GM23338 (cell line): ENCODE measurements at regions not wholly inside any gene's neighbourhood (a gene's known extent, or its start where the extent isn't known, plus 50 kb on each side); places are given as distances from the start of the nearest gene placed in this dataset.

Source experiments
- ATAC-seq: fragments of 200-7000 bp; cut with Tn5 transposase; 3 replicates; pipeline ENCODE4 v1.9.1; 2020
- DNase-seq: peaks from one replicate; pipeline ENCODE4 v3.0.0-alpha.2; 2015; ENCODE audit warnings: low spot score
- H2AFZ ChIP-seq: fragments of 200-600 bp; sonication (generic); 2 replicates; pipeline ENCODE4 v1.8.0; 2016; ENCODE audit warnings: antibody characterized with exemption, mild to moderate bottlenecking, moderate library complexity
- H3F3A ChIP-seq: fragments of 200-600 bp; sonication (generic); replicated peaks from 2 replicates; pipeline ENCODE4 v1.8.0; 2017; ENCODE audit warnings: antibody characterized with exemption, mixed run types, low read depth
- H3K27ac ChIP-seq: fragments of 200-600 bp; sonication (generic); 2 replicates; pipeline ENCODE4 v1.6.1; 2016; ENCODE audit warnings: low read depth
- H3K27me3 ChIP-seq: fragments of 200-600 bp; sonication (generic); 2 replicates; pipeline ENCODE4 v1.8.0; 2016; ENCODE audit warnings: mild to moderate bottlenecking, mixed run types, moderate library complexity; ENCODE audit not compliant: insufficient read depth
- H3K36me3 ChIP-seq: fragments of 200-600 bp; sonication (generic); 2 replicates; pipeline ENCODE4 v1.8.0; 2016; ENCODE audit warnings: mild to moderate bottlenecking; ENCODE audit not compliant: insufficient read depth
- H3K4me1 ChIP-seq: fragments of 200-600 bp; sonication (generic); 2 replicates; pipeline ENCODE4 v1.8.0; 2016; ENCODE audit warnings: mild to moderate bottlenecking, moderate library complexity; ENCODE audit not compliant: insufficient read depth
- H3K4me2 ChIP-seq: fragments of 200-600 bp; sonication (generic); 2 replicates; pipeline ENCODE4 v1.7.1; 2017; ENCODE audit warnings: mixed run types
- H3K4me3 ChIP-seq: fragments of 200-600 bp; sonication (generic); 2 replicates; pipeline ENCODE4 v1.6.1; 2016; ENCODE audit warnings: mixed run types
- H3K79me2 ChIP-seq: fragments of 200-600 bp; sonication (generic); replicated peaks from 2 replicates; pipeline ENCODE4 v1.8.0; 2017; ENCODE audit warnings: mild to moderate bottlenecking; ENCODE audit not compliant: insufficient read depth
- H3K9me2 ChIP-seq: fragments of 200-600 bp; sonication (generic); 2 replicates; pipeline ENCODE4 v1.8.0; 2017; ENCODE audit not compliant: insufficient read depth
- H4K20me1 ChIP-seq: fragments of 200-600 bp; sonication (generic); replicated peaks from 2 replicates; pipeline ENCODE4 v1.8.0; 2017; ENCODE audit warnings: mild to moderate bottlenecking; ENCODE audit not compliant: insufficient read depth
- H3K27ac Mint-ChIP-seq: 2 replicates; pipeline ENCODE4 v1.8.0; 2020; ENCODE audit warnings: inconsistent platforms, mild to moderate bottlenecking, moderate library complexity, mixed read lengths
- H3K27me3 Mint-ChIP-seq: 3 replicates; pipeline ENCODE4 v1.8.0; 2022; ENCODE audit warnings: low read depth, mild to moderate bottlenecking, moderate library complexity, mixed read lengths, inconsistent platforms; ENCODE audit not compliant: insufficient read depth, poor library complexity
- H3K36me3 Mint-ChIP-seq: 3 replicates; pipeline ENCODE4 v1.8.0; 2021; ENCODE audit warnings: low read depth, mild to moderate bottlenecking, inconsistent platforms, moderate library complexity, mixed read lengths
- H3K4me1 Mint-ChIP-seq: 3 replicates; pipeline ENCODE4 v1.8.0; 2020; ENCODE audit warnings: mild to moderate bottlenecking, inconsistent platforms, mixed read lengths
- H3K4me3 Mint-ChIP-seq: 3 replicates; pipeline ENCODE4 v1.8.0; 2021; ENCODE audit warnings: moderate library complexity, mild to moderate bottlenecking, inconsistent platforms, mixed read lengths
- H3K9me3 Mint-ChIP-seq: 3 replicates; pipeline ENCODE4 v1.8.0; 2020; ENCODE audit warnings: moderate library complexity, mild to moderate bottlenecking, inconsistent platforms, mixed read lengths
- CREB1 ChIP-seq: fragments of 250-450 bp; sonication (Bioruptor Pico); IDR thresholded peaks from 2 replicates; pipeline ENCODE4 v1.5.0; 2020; ENCODE audit warnings: low read depth, mild to moderate bottlenecking, moderate library complexity
- CTCF ChIP-seq, 2 experiments: fragments of 200-600 bp in 1 of 2; sonication (generic) in 1 of 2; conservative IDR thresholded peaks; 2 replicates each; pipeline versions ENCODE4 v1.5.1 to v1.6.1; 2016 to 2017; ENCODE audit warnings: antibody characterized with exemption in 2 of 2, low read depth in 2 of 2, mild to moderate bottlenecking in 2 of 2, moderate library complexity in 1 of 2
- EZH2 ChIP-seq: fragments of 200-600 bp; sonication (generic); IDR thresholded peaks from one replicate; pipeline ENCODE4 v1.8.0; 2017; ENCODE audit warnings: antibody characterized with exemption, mild to moderate bottlenecking, low read depth; ENCODE audit not compliant: unreplicated experiment
- EZH2phosphoT487 ChIP-seq: fragments of 200-600 bp; sonication (generic); IDR thresholded peaks from one replicate; pipeline ENCODE4 v1.8.1; 2018; ENCODE audit warnings: antibody characterized with exemption; ENCODE audit not compliant: unreplicated experiment
- JUNB ChIP-seq: IDR thresholded peaks from one replicate; pipeline ENCODE4 v1.6.1; 2016; ENCODE audit warnings: antibody characterized with exemption; ENCODE audit not compliant: unreplicated experiment
- NANOG ChIP-seq: IDR thresholded peaks from 2 replicates; pipeline ENCODE4 v1.6.1; 2016; ENCODE audit warnings: antibody characterized with exemption, borderline replicate concordance
- POLR2AphosphoS5 ChIP-seq: IDR thresholded peaks from 2 replicates; pipeline ENCODE4 v1.6.1; 2016; ENCODE audit warnings: antibody characterized with exemption, low read depth
- STAT1 ChIP-seq: IDR thresholded peaks from one replicate; pipeline ENCODE4 v1.6.1; 2016; ENCODE audit warnings: antibody characterized with exemption; ENCODE audit not compliant: unreplicated experiment
- ZNF114 ChIP-seq: fragments of 250-450 bp; sonication (Bioruptor Pico); IDR thresholded peaks from 2 replicates; pipeline ENCODE4 v1.5.0; 2020; ENCODE audit warnings: mild to moderate bottlenecking, moderate library complexity
- ZNF331 ChIP-seq: fragments of 250-450 bp; sonication (Bioruptor Pico); IDR thresholded peaks from 2 replicates; pipeline ENCODE4 v1.5.0; 2020; ENCODE audit warnings: low read depth, mild to moderate bottlenecking, moderate library complexity
- ZNF462 ChIP-seq: fragments of 250-450 bp; sonication (Bioruptor Pico); IDR thresholded peaks from 2 replicates; pipeline ENCODE4 v1.5.0; 2020; ENCODE audit warnings: mild to moderate bottlenecking, moderate library complexity
- TF ChIP-seq, protein P1 (sequence below): IDR thresholded peaks from 2 replicates; pipeline ENCODE4 v1.6.1; 2016; ENCODE audit warnings: antibody characterized with exemption

DNA sequence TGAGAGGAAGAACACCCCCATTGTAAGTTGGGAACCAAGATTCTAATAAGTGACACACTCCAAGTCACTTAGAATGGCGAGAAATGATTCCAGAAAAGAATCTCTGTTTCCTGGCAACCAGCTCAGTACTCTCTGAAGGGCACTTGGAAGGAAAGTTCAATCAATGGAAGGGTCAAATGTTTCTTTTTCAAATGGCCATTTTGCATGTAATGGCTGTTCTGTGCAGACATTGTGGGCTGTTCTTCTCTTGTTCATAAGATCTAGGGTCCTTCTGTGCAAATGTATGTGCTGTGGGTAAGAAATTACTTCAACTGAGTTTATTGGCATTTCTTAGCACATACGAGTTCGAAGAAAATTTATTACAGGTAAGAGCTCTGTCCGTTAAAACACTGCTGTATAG, 145.3 kb downstream of the EVX1 start (continued):
- no peak for TF ChIP-seq EZH2phosphoT487
- no peak for TF ChIP-seq NANOG
- TF ChIP-seq STAT1: no peak
- TF ChIP-seq JUNB: no peak
- no peak for TF ChIP-seq ZNF114 (CRISPR knock-in tag)
- no peak for TF ChIP-seq ZNF331
- no peak for TF ChIP-seq EZH2
- TF ChIP-seq, protein P1, sequence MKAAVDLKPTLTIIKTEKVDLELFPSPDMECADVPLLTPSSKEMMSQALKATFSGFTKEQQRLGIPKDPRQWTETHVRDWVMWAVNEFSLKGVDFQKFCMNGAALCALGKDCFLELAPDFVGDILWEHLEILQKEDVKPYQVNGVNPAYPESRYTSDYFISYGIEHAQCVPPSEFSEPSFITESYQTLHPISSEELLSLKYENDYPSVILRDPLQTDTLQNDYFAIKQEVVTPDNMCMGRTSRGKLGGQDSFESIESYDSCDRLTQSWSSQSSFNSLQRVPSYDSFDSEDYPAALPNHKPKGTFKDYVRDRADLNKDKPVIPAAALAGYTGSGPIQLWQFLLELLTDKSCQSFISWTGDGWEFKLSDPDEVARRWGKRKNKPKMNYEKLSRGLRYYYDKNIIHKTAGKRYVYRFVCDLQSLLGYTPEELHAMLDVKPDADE: no peak

GRCh38 chr7:27388561-27388960, 146.0 kb downstream of the EVX1 start:
- H3K4me1 ChIP-seq: no peaks in the 10 kb centered on the region
- H3K4me3 Mint-ChIP-seq: no peak overlapping the region
- no peak overlapping the region for H3K27ac Mint-ChIP-seq
- DNase-seq: no peak
- H3K36me3 ChIP-seq: no peaks in the 10 kb centered on the region
- H3K4me3 ChIP-seq: no peak overlapping the region
- no peaks in the 10 kb centered on the region; the same call in 2 of the 3 replicates for H3K4me1 Mint-ChIP-seq
- no peak for ATAC-seq
- H3K27me3 ChIP-seq: no peaks in the 10 kb centered on the region
- H3F3A ChIP-seq: no peaks in the 10 kb centered on the region
- H4K20me1 ChIP-seq: no peaks in the 10 kb centered on the region
- no peaks in the 10 kb centered on the region for H3K9me3 Mint-ChIP-seq
- H3K4me2 ChIP-seq: no peak overlapping the region
- H3K27ac ChIP-seq: no peak overlapping the region
- H3K27me3 Mint-ChIP-seq: no peaks in the 10 kb centered on the region
- H3K9me2 ChIP-seq: no peaks in the 10 kb centered on the region
- H3K36me3 Mint-ChIP-seq: no peaks in the 10 kb centered on the region
- no peaks in the 10 kb centered on the region for H3K79me2 ChIP-seq
- no peak overlapping the region for H2AFZ ChIP-seq
- TF ChIP-seq NANOG (no peak), JUNB (no peak), CTCF (conservative IDR thresholded peaks at IDR 0.05; ENCODE audit: low read depth in 2 of 2) (no peak), ZNF114 (CRISPR knock-in tag) (no peak), POLR2AphosphoS5 (no peak), ZNF462 (no peak), ZNF331 (no peak), EZH2 (no peak), STAT1 (no peak), CREB1 (CRISPR knock-in tag) (no peak), EZH2phosphoT487 (no peak)
- TF ChIP-seq, protein P1: no peak
